OCI-LY1 (cell line): ENCODE measurements at regions not wholly inside any gene's neighbourhood (a gene's known extent, or its start where the extent isn't known, plus 50 kb on each side); places are given as distances from the start of the nearest gene placed in this dataset.

Experiments used
- H2AFZ ChIP-seq: fragments of 200-600 bp; sonication (generic), shearing (Covaris generic); 2 replicates; pipeline ENCODE4 v1.6.0; 2014; ENCODE audit warnings: antibody characterized with exemption, mild to moderate bottlenecking, low read length
- H3F3A ChIP-seq: fragments of 200-600 bp; sonication (generic), shearing (Covaris generic); 2 replicates; pipeline ENCODE4 v1.6.0; 2014; ENCODE audit warnings: mild to moderate bottlenecking, antibody characterized with exemption, low read length, moderate library complexity; ENCODE audit not compliant: insufficient read depth
- H3K27ac ChIP-seq: fragments of 200-600 bp; sonication (generic); 2 replicates; pipeline ENCODE4 v1.5.1; 2014; ENCODE audit warnings: low read length, mixed run types, mild to moderate bottlenecking, low read depth; ENCODE audit not compliant: poor library complexity, severe bottlenecking
- H3K27me3 ChIP-seq: fragments of 200-600 bp; sonication (generic); 2 replicates; pipeline ENCODE4 v1.6.0; 2014; ENCODE audit warnings: antibody characterized with exemption, mild to moderate bottlenecking, low read length, moderate library complexity; ENCODE audit not compliant: insufficient read depth
- H3K36me3 ChIP-seq: fragments of 200-600 bp; sonication (generic); 2 replicates; pipeline ENCODE4 v1.6.1; 2014; ENCODE audit warnings: mild to moderate bottlenecking, antibody characterized with exemption, low read length, moderate library complexity, mixed read lengths; ENCODE audit not compliant: insufficient read depth
- H3K4me1 ChIP-seq: fragments of 200-600 bp; sonication (generic); 2 replicates; pipeline ENCODE4 v1.5.1; 2014; ENCODE audit warnings: mild to moderate bottlenecking, low read length, moderate library complexity; ENCODE audit not compliant: insufficient read depth, severe bottlenecking
- H3K4me2 ChIP-seq: fragments of 200-600 bp; sonication (generic), shearing (Covaris generic); 2 replicates; pipeline ENCODE4 v1.6.1; 2014; ENCODE audit warnings: low read length
- H3K4me3 ChIP-seq: fragments of 200-600 bp; sonication (generic); 2 replicates; pipeline ENCODE4 v1.5.1; 2014; ENCODE audit warnings: low read length, low read depth, mild to moderate bottlenecking, mixed read lengths; ENCODE audit not compliant: poor library complexity, severe bottlenecking
- H3K79me2 ChIP-seq: fragments of 200-600 bp; shearing (Covaris generic); 2 replicates; pipeline ENCODE4 v1.6.1; 2016; ENCODE audit warnings: mixed run types, low read length, mixed read lengths; ENCODE audit not compliant: insufficient read depth
- H3K9ac ChIP-seq: fragments of 200-600 bp; sonication (generic), shearing (Covaris generic); 2 replicates; pipeline ENCODE4 v1.6.1; 2014; ENCODE audit warnings: mild to moderate bottlenecking, low read length, mixed read lengths
- H3K9me2 ChIP-seq: fragments of 200-600 bp; sonication (generic), shearing (Covaris generic); 2 replicates; pipeline ENCODE4 v1.6.1; 2014; ENCODE audit warnings: low read depth, mild to moderate bottlenecking, low read length, mixed read lengths
- H3K9me3 ChIP-seq: fragments of 200-600 bp; shearing (Covaris generic); 2 replicates; pipeline ENCODE4 v1.6.1; 2014; ENCODE audit warnings: low read length, mixed read lengths
- H4K20me1 ChIP-seq: fragments of 200-600 bp; sonication (generic), shearing (Covaris generic); 2 replicates; pipeline ENCODE4 v1.6.0; 2016; ENCODE audit warnings: mild to moderate bottlenecking, low read length; ENCODE audit not compliant: insufficient read depth
- CTCF ChIP-seq: fragments of 200-600 bp; sonication (generic), shearing (Covaris generic); IDR thresholded peaks from 2 replicates; pipeline ENCODE4 v1.5.1; 2017; ENCODE audit warnings: mild to moderate bottlenecking, antibody characterized with exemption, low read length, moderate library complexity, mixed read lengths
- EZH2 ChIP-seq: fragments of 200-600 bp; sonication (generic), shearing (Covaris generic); IDR thresholded peaks from 2 replicates; pipeline ENCODE4 v1.8.0; 2017; ENCODE audit warnings: borderline replicate concordance, mixed run types, mild to moderate bottlenecking, antibody characterized with exemption, low read length, moderate library complexity, mixed read lengths

GRCh38 chr3:27591312-27592210 lies 107.4 kb upstream of the SLC4A7 start:
- Histone ChIP-seq H3K9ac (no peak overlapping the region), H3K4me1 (peaks cover 4% of the 10 kb centered on the region), H3F3A (no peaks in the 10 kb centered on the region), H3K36me3 (no peaks in the 10 kb centered on the region), H4K20me1 (no peaks in the 10 kb centered on the region), H3K27ac (no peak overlapping the region), H3K9me2 (no peaks in the 10 kb centered on the region), H3K4me3 (no peak overlapping the region), H3K27me3 (no peaks in the 10 kb centered on the region), H3K79me2 (no peaks in the 10 kb centered on the region), H3K9me3 (no peaks in the 10 kb centered on the region), H3K4me2 (no peak overlapping the region), H2AFZ (no peak overlapping the region)
- TF ChIP-seq EZH2: no peak
- no peak for TF ChIP-seq CTCF

- H2AFZ ChIP-seq: no peak overlapping the region; the same call in 1 of the 2 replicates
- no peaks in the 10 kb centered on the region for H3F3A ChIP-seq
- H3K9me2 ChIP-seq: no peaks in the 10 kb centered on the region
- H3K27me3 ChIP-seq: no peaks in the 10 kb centered on the region
- no peaks in the 10 kb centered on the region for H4K20me1 ChIP-seq
- no peak overlapping the region for H3K4me2 ChIP-seq
- H3K36me3 ChIP-seq: no peaks in the 10 kb centered on the region
- H3K9ac ChIP-seq: no peak overlapping the region
- H3K4me3 ChIP-seq: no peak overlapping the region
- no peaks in the 10 kb centered on the region for H3K79me2 ChIP-seq
- peaks cover 4% of the 10 kb centered on the region for H3K4me1 ChIP-seq
- no peaks in the 10 kb centered on the region for H3K9me3 ChIP-seq
- TF ChIP-seq CTCF (no peak), EZH2 (no peak)
- H3K27ac ChIP-seq: no peak overlapping the region
These were observed 106.5 kb upstream of the SLC4A7 start for GRCh38 chr3:27590437-27591298.

GRCh38 chr3:27589795-27590194 lies 105.6 kb upstream of the SLC4A7 start:
- H3K4me2 ChIP-seq: no peak overlapping the region
- no peak overlapping the region for H3K9ac ChIP-seq
- no peak overlapping the region for H3K4me3 ChIP-seq
- H2AFZ ChIP-seq: no peak overlapping the region
- H4K20me1 ChIP-seq: no peaks in the 10 kb centered on the region
- H3K27ac ChIP-seq: no peak overlapping the region
- no peaks in the 10 kb centered on the region for H3F3A ChIP-seq
- peaks cover 4% of the 10 kb centered on the region for H3K4me1 ChIP-seq
- H3K9me2 ChIP-seq: no peaks in the 10 kb centered on the region
- H3K27me3 ChIP-seq: no peaks in the 10 kb centered on the region
- TF ChIP-seq EZH2 (no peak), CTCF (no peak)
- no peaks in the 10 kb centered on the region for H3K9me3 ChIP-seq
- no peaks in the 10 kb centered on the region for H3K36me3 ChIP-seq
- H3K79me2 ChIP-seq: no peaks in the 10 kb centered on the region
